Mucosa of descending colon (tissue), 3 donors: ENCODE measurements at regions not wholly inside any gene's neighbourhood (a gene's known extent, or its start where the extent isn't known, plus 50 kb on each side); places are given as distances from the start of the nearest gene placed in this dataset.

ENCODE experiments used
- ATAC-seq: fragments of 200-7000 bp; cut with Tn5 transposase; one replicate; pipeline ENCODE4 v1.9.1; 2020; ENCODE audit warnings: mild to moderate bottlenecking, moderate library complexity
- DNase-seq, 3 donors: peaks; one replicate each; pipeline ENCODE4 v3.0.0-alpha.2; 2020
- H3K36me3 ChIP-seq: fragments of 200-600 bp; one replicate; pipeline ENCODE4 v1.8.0; 2021; ENCODE audit warnings: low read depth, mild to moderate bottlenecking
- H3K4me1 ChIP-seq: fragments of 200-600 bp; one replicate; pipeline ENCODE4 v1.8.0; 2021; ENCODE audit warnings: low read depth, mild to moderate bottlenecking
- H3K4me3 ChIP-seq: fragments of 200-600 bp; one replicate; pipeline ENCODE4 v1.8.0; 2021; ENCODE audit warnings: mild to moderate bottlenecking
- H3K9me3 ChIP-seq: fragments of 200-600 bp; one replicate; pipeline ENCODE4 v1.8.0; 2021; ENCODE audit warnings: mild to moderate bottlenecking
- CTCF ChIP-seq: fragments of 200-600 bp; IDR thresholded peaks from one replicate; pipeline ENCODE4 v1.8.0; 2022; ENCODE audit warnings: antibody characterized with exemption, mild to moderate bottlenecking
- intact Hi-C, 2 donors: fragments of 100-400 bp; cut with DNase I in 1 of 2; cut with micrococcal nuclease in 1 of 2; formaldehyde crosslinking; loops; one replicate each; pipeline versions ENCODE4 v1.11.0 to v1.11.1; 2022; cut with DNase I, micrococcal nuclease
- donor health status: DM: no; HTN: no; CAD: no; lungs with moderate emphysema.
- donor health status: DM: no; HTN: no; CAD: no.
- donor health status: DM: no; HTN: yes; CAD: no.

GRCh38 chr9:107815782-107816560 lies 326.4 kb upstream of the KLF4 start:
- no peak for TF ChIP-seq CTCF
- Histone ChIP-seq H3K4me1 (peaks cover 18% of the 10 kb centered on the region), H3K36me3 (no peaks in the 10 kb centered on the region), H3K9me3 (no peaks in the 10 kb centered on the region), H3K4me3 (no peak overlapping the region)
- intact Hi-C loops: no loop called here
- no peak for DNase-seq
- ATAC-seq: peak; percentile 20

- Histone ChIP-seq H3K4me1 (peaks cover 4% of the 10 kb centered on the region), H3K4me3 (no peak overlapping the region), H3K9me3 (no peaks in the 10 kb centered on the region), H3K36me3 (no peaks in the 10 kb centered on the region)
- no peak for TF ChIP-seq CTCF
- DNase-seq (no peak), ATAC-seq (no peak)
- intact Hi-C loops: no loop called here
Measured at GRCh38 chr9:107813287-107813686, 323.7 kb upstream of the KLF4 start.

- H3K36me3 ChIP-seq: no peaks in the 10 kb centered on the region
- no peaks in the 10 kb centered on the region for H3K4me1 ChIP-seq
- no peaks in the 10 kb centered on the region for H3K9me3 ChIP-seq
- intact Hi-C loops: no loop called here
- H3K4me3 ChIP-seq: no peak overlapping the region
- DNase-seq (no peak), ATAC-seq (peak; percentile 56)
- TF ChIP-seq CTCF: no peak
Measured at GRCh38 chr9:107810461-107810961, 320.9 kb upstream of the KLF4 start.

GRCh38 chr9:107809871-107810460 lies 320.4 kb upstream of the KLF4 start:
- ATAC-seq: peak; percentile 86
- Histone ChIP-seq H3K36me3 (no peaks in the 10 kb centered on the region), H3K4me3 (no peak overlapping the region), H3K9me3 (no peaks in the 10 kb centered on the region), H3K4me1 (no peaks in the 10 kb centered on the region)
- intact Hi-C loops: no loop called here
- DNase-seq: no peak
- no peak for TF ChIP-seq CTCF

GRCh38 chr9:107807183-107807582 lies 317.6 kb upstream of the KLF4 start:
- ATAC-seq: no peak
- Histone ChIP-seq H3K4me3 (no peak overlapping the region), H3K36me3 (no peaks in the 10 kb centered on the region), H3K9me3 (no peaks in the 10 kb centered on the region), H3K4me1 (no peaks in the 10 kb centered on the region)
- no peak for DNase-seq
- TF ChIP-seq CTCF: no peak
- intact Hi-C loops: no loop called here
